Lower leg skin (tissue), 3 donors: ENCODE measurements at regions not wholly inside any gene's neighbourhood (a gene's known extent, or its start where the extent isn't known, plus 50 kb on each side); places are given as distances from the start of the nearest gene placed in this dataset.

ENCODE experiments used
- CTCF ChIP-seq, 3 donors: fragments of 450-650 bp; IDR thresholded peaks; one replicate each; pipeline ENCODE4 v1.5.1; 2016; ENCODE audit warnings: antibody characterized with exemption in 3 of 3, mild to moderate bottlenecking in 3 of 3, moderate library complexity in 2 of 3
- POLR2A ChIP-seq, 2 donors: fragments of 450-650 bp; IDR thresholded peaks; one replicate each; pipeline ENCODE4 v1.6.1; 2016 to 2017; ENCODE audit warnings: antibody characterized with exemption in 2 of 2, mild to moderate bottlenecking in 1 of 2, moderate library complexity in 1 of 2

- TF ChIP-seq CTCF (IDR thresholded peaks at IDR 0.05): no peak
- TF ChIP-seq POLR2A (IDR thresholded peaks at IDR 0.05): no peak
These were observed 686.8 kb upstream of the PIK3C3 start for GRCh38 chr18:41268271-41268670.
